ENCODE measurements at regions not wholly inside any gene's neighbourhood (a gene's known extent, or its start where the extent isn't known, plus 50 kb on each side); places are given as distances from the start of the nearest gene placed in this dataset.

GRCh38 chr4:19380600-19380999, 871.1 kb upstream of the SLIT2 start:
- DNase-seq: no peak

DNA sequence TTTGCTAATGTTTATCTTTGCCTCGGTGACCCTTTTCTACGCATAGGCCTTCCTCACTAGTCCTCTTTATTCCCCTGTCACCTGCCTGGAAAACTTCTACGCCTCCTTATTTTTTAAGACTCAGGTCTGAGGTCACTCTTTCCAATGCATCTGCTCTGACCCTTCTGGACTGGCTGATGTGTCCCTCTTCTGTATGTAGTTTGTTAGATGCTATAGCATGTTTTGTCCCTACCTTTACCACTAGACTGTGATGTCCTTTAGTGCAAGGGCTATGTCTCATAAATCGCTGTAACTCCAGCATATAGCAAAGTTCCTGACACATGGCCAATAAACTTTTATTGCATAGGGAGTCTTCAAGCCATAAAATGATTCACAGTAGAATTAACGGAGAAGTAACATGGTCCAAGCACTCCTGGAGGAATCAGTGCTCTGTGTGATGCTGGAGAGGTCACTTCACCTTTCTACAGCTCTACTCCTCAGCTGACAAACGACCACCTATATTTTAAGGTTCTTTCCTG, 872.5 kb upstream of the SLIT2 start:
- DNase-seq: no peak

DNA sequence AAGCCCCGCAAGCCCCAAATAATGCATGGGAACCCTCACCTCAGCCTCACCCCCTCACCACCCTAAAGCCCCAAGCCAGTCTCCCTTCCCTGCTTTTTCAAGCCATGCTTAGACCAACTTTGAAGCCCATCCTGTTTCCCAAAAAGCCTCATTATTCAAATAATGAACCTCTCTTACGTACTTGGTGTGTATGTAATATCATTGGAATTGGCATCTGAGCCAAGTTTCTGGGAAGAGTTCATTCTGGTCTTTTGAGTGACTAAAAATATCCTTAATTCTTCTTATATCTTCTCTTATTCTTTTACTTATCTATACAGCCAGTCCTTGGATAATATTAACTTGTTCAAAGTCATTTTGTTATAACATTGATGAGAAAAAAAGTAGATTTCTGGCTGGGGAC, 875.8 kb upstream of the SLIT2 start:
- DNase-seq: no peak

- no peak for DNase-seq
Observed at GRCh38 chr4:19375136-19375804, 876.4 kb upstream of the SLIT2 start.

- no peak for DNase-seq
Observed at GRCh38 chr4:19372390-19372789, 879.3 kb upstream of the SLIT2 start.

GRCh38 chr4:19368800-19369199, 882.9 kb upstream of the SLIT2 start:
- no peak for DNase-seq

- DNase-seq: no peak
Observed at GRCh38 chr4:19366916-19367315, 884.8 kb upstream of the SLIT2 start.

DNA sequence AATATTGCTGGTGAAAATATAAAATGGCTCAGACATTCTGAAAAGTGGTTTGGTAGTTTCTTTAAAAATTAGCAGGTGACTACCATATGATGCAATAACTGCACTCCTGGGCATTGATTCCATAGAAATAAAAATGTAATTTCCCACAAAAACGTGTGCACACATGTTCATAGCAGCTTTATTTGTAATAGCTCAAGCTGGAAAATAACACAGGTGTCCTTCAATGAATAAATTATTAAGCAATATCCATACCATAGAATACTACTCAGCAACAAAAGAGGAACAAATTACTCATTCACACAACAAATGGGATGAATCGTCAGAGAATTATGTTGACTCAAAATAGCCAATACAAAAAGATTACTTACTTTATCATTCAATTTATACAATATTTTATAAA, 893.7 kb upstream of the SLIT2 start:
- no peak for DNase-seq

DNA sequence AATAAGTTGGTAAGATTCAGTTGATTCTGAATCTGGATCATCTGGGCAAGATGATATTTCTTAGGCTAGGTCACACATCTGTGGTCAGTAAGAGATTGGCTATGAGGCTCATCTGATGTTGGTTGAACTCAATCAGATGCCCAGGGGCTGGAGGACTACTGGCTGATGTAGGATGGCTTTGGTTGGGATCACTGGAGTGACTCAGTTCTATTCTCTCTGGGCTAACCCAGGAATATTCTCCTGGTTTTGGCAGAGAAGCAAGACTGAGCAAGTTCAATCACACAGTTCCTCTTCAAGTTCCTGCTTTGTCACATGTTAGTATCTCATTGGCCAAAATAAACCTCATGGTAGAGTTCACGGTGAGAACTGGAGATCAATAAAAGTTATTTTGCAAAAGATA, 902.3 kb upstream of the SLIT2 start:
- no peak for DNase-seq

- no peak for DNase-seq
Observed at GRCh38 chr4:19348746-19349145, 903.0 kb upstream of the SLIT2 start.

GRCh38 chr4:19346636-19347035, 905.1 kb upstream of the SLIT2 start:
- DNase-seq: no peak

DNA sequence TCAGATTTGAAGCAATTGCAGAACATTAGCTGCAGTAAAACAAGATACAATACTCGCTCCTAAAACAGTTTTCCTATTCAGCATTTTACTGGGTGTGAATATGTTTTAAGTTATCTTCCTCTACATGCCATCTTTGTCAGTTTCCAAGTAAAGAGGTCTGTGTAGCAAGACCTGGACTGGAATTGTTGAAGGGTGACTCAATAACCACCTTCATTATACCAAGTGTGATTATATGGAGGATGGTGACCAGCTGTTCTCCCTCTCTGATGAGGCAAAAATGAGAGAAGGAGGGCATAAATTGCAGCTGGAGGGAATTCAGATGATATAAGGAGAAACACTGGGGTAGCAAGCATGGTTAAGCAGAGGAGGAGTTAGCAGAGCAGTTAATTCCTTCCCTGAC, 922.1 kb upstream of the SLIT2 start:
- DNase-seq: no peak

DNA sequence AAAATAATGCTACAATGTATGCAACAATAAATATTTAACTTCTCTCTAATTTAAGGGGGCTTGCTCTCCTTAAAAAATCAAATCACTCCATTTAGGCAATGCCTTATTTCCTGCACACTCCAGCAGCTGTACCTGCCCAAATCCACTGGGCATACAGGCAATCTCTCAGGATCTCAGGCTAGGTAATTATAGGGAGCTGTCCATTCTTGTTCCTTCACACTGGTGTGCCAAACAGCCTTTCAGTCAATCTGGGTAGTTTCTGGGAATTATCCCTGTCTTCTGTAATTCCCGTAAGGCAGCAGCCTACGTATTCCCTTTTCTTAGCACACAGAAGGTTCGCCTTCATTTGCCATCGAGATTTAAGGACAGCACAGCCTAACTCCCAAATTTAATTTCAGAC, 922.6 kb upstream of the SLIT2 start:
- no peak for DNase-seq

DNA sequence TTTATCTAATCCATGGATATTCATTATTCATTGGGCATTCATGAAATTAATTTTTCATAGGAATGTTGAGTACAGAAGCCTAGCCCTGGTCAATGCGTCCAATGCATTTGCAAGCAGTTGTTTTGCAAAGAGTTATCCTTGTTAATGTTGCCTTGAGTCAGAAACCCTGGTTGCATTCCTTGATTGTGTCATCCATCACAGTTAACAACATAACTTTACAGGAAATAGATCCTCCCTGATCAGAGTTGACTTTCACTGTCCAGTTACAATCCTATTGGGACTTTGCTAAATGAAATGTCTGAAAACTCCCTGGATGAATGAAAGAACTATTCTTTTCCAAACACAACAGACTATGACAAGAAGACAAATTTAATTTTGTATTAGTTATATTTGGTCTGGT, 924.3 kb upstream of the SLIT2 start:
- no peak for DNase-seq

DNA sequence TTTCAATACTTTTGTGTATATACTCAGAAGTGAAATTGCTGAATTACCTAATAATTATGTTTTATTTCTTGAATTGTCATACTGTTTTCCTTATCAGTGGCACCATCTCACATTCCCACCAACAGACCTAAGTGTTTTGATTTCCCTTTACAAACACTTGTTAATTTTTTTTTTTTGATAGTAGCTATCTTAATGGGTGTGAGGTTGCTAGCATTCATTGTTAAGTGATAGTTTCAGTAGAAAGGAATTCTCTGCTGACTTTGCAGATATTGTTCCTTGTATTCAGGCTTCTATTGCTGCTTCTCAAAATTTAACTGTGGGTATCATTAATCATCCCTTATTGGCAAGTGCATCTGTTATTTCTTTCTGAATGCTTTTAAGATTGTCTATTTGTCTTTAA, 927.5 kb upstream of the SLIT2 start:
- DNase-seq: no peak

GRCh38 chr4:19319607-19320006, 932.1 kb upstream of the SLIT2 start:
- DNase-seq: no peak

DNA sequence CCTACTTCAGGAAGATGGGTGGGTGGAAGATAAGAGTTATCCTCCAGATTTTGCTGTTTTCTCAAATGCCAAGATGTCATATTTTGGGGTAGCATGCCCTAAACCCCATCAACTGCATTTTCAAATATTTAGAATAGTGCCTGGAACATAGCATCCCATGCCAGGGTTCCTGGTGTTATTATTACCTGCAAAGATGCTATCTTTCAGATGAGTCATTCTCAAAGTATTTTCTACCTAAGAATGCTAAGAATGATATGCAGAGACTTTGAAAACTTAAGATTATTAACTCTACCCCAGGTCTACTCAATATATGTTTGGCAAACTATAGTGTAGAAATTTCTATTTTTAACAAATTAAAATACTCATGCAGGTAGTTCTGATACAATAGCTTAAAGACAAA, 934.3 kb upstream of the SLIT2 start:
- DNase-seq: no peak

- DNase-seq: no peak
Observed at GRCh38 chr4:19314116-19314515, 937.6 kb upstream of the SLIT2 start.

GRCh38 chr4:19309378-19309777, 942.3 kb upstream of the SLIT2 start:
- DNase-seq: no peak

GRCh38 chr4:19304028-19304427, 947.7 kb upstream of the SLIT2 start:
- DNase-seq: no peak

DNA sequence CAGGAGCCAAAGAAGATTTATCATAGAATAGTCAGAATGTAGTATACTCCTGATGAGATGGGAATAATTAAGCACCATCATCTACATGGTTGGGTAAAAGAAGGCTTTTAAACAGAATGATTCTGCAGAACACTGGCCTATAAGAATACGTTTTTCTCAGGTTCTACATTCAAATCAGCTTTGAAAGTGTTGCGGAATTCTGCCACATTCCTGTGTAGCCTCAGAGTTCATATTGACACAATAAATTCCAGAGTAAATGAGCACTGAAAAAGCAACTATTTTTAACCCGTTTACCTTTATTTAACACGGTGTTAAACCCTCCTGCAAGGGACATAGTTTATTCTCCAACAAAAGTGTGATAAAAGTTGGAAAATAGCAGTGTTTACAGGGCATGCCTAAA, 950.2 kb upstream of the SLIT2 start:
- no peak for DNase-seq

GRCh38 chr4:19300213-19300612, 951.5 kb upstream of the SLIT2 start:
- no peak for DNase-seq

DNA sequence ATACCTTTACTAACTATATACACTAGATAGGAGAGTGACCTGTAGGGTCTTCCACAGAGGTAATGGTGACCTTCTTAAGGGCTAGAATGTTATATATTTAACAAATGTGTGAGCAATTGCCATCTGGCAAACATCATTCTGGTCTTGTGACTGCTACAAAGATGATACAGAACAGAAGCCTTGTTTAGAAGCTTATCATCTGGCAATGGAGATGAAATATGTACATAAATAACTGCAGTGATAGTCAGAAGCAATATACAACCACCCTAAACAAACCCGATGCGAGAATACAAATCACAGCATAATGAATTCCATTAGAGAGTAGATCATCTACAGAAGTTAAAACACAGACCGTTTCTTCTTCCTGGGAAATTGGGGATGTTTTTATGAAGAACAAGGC, 952.7 kb upstream of the SLIT2 start:
- no peak for DNase-seq

DNA sequence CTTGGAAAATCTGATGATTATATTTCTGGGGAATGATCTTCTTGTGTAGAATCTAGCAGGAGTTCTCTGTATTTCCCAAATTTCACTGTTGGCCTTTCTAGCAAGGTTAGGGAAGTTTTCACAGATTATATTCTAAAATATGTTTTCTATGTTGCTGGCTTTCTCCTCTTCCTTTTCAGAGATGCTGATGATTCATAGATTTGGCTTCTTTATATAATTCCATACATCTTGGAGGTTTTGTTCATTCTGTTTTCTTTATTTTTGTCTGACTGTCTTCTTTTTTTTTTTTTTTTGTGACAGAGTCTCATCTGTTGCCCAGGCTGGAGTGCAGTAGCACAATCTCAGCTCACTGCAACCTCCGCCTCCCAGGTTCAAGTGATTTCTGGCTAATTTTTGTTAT, 957.9 kb upstream of the SLIT2 start:
- DNase-seq: no peak

DNA sequence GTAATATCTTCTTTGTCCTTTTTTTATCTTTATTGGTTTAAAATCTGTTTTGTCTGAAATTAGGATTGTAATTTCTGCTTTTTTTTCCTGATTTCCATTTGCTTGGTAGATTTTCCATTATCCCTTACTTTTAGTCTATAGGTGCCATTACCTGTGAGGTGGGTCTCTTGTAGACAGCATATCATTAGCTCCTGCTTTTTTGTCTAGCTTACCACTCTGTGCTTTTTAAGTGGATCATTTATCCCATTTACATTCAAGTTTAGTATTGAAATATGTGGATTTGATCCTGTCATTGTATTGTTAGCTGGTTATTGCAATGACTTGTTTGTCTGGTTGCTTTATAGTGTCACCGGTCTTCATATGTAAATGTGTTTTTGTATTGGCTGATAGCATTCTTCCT, 958.6 kb upstream of the SLIT2 start:
- DNase-seq: no peak

DNA sequence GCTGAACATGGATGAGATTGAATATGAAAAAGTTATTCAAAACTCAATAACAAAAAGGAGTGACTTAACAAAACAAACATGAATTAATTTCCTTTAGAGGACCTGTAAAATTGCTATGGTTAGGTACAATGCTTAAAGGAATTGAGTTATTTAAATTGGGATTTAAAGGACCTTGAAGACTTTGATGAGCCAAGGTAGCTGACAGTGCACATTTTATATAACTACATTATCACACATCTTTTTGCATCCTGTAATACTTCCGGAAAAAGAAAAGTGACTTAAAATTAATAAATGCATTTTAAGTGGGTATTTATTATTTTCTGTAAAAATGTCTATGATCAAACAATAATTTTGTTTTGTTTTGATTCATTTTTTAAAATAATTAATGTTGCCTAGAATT, 964.8 kb upstream of the SLIT2 start:
- DNase-seq: no peak
